Stimulated activated CD8-positive, alpha-beta memory T cell treated with anti-CD3 and anti-CD28 coated beads, Interleukin-4, amount 100 ng/mL, for 4 hours (primary cell): ENCODE measurements at regions not wholly inside any gene's neighbourhood (a gene's known extent, or its start where the extent isn't known, plus 50 kb on each side); places are given as distances from the start of the nearest gene placed in this dataset.

Source experiments
- DNase-seq, 2 donors: peaks; one replicate each; pipeline ENCODE4 v3.0.0-alpha.2; 2020; ENCODE audit warnings: low read depth in 2 of 2, low spot score in 1 of 2

- DNase-seq = no peak
These were observed 173.1 kb downstream of the NECTIN3 start for GRCh38 chr3:111244760-111245159.

DNA sequence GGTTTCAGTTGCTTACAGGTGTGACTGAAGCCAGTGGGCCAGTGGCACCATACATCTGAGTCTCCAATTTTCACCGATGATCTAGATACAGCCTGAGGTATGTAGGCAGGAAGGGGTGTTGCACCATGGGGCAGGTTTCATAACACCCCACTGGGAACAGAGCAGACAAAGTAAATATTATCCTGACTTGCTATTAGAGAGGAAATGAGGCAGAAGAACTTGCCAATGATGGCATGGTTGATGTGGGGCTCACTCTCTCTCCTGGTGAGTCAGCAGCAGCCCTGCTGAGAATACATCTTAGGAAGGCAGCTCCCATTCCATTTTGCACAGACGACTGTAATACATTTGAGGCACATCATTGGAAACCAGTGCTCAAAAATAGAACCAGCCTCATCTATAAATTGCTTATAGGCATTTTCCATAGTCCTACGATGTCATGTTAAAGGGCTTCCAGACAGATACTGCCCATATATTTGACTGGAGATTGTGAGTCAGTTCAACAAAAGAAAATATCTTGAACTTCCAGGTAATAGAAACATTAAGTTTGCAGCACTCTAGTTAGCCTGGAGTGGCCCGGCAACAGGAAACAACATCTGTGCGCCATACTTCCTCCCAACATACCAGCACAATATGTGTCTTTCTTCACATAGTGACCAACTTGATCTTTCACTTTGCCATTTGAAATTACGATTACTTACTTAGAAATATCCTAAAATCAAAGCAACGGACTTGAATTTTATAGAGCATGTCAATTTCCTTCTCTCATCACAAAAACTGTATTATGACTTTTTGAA lies 175.5 kb downstream of the NECTIN3 start:
- DNase-seq = no peak

DNA sequence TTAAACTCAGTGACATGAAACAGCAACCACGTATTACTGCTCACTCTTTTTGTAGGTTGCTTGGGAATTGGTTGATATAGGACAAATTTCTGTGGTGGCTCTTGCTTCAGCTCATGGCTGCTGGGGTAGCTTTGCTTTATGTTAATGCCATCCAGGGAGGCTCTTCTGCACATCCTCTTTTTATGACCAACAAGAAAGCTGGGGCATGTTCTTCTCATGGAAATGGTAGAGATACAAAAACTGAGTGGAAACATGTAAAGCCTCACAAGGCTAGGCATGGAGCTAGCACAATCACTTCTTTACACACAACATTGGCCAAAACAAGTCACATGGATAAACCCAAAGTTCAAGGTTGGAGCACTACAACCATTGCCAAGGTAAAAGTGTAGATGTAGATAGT lies 176.8 kb downstream of the NECTIN3 start:
- no peak for DNase-seq

GRCh38 chr3:111249421-111249820 lies 177.8 kb downstream of the NECTIN3 start:
- no peak for DNase-seq

DNA sequence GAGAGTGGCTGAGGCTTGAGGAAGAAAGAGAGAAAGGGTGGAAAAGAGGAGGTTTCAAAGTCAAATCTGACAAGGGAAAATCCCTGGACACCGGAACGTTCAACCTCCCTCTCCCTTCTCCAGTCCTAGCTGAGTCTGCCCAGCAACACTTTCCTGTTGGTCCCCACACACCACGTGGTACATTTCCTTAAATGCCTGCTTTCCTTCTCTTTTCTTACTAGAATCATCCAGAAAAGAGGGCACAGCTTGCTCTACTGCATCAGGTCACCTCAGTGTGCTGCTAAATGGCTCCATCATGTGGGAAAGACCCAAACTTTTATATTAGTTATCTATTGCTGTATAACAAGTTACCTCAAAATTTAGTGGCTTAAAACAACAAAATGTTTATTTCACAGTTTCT lies 181.2 kb downstream of the NECTIN3 start:
- no peak for DNase-seq

DNA sequence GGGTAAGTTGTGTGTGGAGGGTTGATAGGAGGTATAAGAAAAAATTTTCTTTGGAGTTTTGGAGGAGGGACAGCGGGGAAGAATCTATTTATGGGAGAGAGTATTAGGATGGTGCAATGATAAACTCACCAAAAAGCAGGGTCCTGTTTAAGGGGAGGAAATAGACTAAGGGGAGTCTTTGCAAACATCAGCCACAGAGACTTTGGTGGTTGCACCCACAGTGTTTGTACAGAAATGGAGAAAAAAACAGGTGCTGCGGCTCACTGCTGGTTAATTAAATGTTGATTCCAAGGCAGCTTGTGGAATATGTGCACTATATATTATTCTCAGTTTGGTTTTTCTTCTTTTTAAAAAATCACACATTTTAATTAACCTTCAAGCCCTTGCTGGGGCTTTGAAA lies 182.1 kb downstream of the NECTIN3 start:
- no peak for DNase-seq

- DNase-seq = no peak
These were observed 189.3 kb downstream of the NECTIN3 start for GRCh38 chr3:111260878-111261277.

- no peak for DNase-seq
These were observed 198.2 kb downstream of the NECTIN3 start for GRCh38 chr3:111269777-111270176.

DNA sequence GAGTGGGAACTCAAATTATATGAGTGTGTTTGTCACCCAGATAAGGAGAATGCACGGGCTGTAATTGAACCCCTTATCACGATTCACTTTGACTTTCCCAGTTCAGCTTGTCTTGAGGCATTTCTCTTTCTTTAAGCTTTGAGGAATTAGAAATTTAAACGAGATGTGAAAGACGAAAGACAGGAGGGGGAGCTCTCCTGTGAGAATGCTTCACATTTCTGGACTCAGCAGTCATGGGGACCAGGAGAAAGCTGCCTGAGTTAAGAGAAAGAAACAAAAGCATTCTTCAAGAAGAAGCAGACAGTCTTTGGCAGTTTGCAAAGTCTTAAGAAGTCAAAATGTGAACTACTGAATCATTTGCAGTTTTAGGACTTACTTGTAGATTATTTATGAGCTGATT lies 205.6 kb downstream of the NECTIN3 start:
- no peak for DNase-seq

GRCh38 chr3:111278959-111279358 lies 207.3 kb downstream of the NECTIN3 start:
- no peak for DNase-seq

GRCh38 chr3:111282024-111282423 lies 210.4 kb downstream of the NECTIN3 start:
- DNase-seq = no peak

DNA sequence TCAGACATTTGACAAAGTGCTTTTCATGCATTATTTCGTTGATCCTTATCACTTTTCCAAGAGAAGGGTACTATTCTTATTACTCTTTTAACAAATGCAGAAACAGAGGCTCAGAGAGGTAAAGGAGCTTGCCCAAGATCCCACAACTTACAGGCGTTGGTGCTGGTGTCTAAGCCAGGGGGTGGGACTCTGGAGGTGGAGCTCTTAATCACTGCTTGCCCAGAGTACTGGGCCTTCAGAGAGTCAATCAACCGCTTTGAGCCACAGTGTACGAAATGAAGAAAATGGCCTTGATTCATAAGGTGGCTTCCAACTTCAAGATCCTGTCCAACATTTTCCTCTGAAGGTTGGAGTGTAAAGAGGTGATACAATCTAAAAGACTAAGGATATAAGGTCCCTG lies 211.5 kb downstream of the NECTIN3 start:
- DNase-seq = no peak

- DNase-seq = no peak
These were observed 213.0 kb downstream of the NECTIN3 start for GRCh38 chr3:111284503-111285183.

GRCh38 chr3:111285184-111285538 lies 213.5 kb downstream of the NECTIN3 start:
- DNase-seq = no peak

- no peak for DNase-seq
These were observed 214.1 kb downstream of the NECTIN3 start for GRCh38 chr3:111285694-111286093.

DNA sequence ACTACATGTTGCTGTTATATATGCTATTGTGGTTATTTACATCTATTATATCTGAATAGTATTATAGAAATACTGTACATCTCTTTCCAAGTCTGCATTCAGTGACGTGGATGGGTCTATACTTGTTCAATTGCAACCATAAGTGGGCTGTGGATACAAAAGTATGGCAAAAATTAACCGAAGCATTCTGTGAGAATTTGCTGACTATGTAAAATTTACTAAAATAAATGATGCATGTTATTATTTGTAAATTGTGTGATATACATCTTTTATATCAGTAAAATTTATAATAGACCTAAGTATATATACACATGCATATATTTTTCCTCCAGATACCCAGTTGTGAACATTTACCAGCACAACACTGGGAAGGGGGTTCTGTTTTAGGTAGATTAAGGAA lies 215.1 kb downstream of the NECTIN3 start:
- no peak for DNase-seq

DNA sequence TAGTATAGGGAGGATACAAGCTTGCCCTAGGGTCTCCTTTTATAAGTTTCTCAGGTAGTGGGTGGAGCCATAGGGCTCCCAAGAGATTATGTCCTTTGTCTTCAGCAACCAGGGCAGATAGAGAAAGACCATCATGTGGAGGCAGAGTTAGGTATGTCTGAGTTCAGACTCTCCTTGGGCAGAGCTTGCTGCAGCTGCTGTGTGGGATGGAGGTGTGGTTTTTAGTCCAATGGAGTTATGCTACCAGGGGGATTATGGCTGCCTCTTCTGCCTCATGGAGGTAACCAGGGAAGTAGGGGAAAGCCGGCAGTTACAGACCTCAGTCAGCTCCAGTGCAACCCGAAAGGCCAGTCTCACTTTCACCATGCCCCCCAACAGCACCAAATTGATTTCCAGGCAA lies 220.5 kb downstream of the NECTIN3 start:
- no peak for DNase-seq

GRCh38 chr3:111299192-111299615 lies 227.6 kb downstream of the NECTIN3 start:
- no peak for DNase-seq

DNA sequence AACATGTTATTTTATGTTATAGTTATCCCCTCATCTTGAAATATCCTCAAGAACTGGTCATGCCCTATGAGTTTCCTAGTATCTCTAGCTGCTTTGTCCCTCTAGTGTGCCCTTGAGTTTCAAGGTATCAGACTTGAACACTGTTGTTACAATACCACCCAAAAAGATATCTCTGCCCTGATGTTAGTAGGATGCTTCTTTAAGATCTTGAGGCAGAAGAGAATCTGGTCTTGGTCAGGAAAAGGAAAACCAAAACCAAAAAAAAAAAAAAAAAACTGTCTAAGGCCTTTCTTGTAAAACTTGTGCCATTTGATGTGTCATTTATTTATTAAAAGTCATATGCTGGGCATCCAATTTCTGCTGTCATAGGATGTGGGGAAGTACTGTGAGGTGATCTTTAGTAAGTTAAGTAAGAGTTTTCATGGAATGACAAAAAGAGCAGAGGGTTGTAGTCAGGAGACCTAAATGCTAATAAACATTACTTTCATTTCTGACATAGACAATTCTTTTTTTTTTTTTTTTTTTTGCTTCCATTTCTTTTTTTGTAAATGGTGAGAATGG lies 229.7 kb downstream of the NECTIN3 start:
- no peak for DNase-seq

DNA sequence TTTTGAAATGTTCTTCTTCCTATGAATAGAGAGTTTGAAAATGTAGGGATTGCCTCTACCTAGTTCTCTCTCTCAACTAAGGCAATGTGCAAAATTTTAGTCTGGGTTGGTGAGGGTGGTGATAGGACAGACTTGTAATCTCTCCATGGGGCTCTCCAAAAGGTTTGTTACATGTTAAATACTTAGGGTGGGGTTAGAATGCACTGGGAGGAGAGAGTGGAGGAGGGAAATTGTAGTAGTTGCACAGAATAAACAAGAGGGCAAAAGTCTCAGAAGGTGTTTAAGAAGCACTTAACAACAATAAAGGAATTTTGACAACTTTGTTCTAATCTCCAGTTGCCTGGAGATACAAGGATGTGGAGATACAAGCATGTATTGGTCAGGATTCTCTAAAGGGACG lies 230.4 kb downstream of the NECTIN3 start:
- no peak for DNase-seq

DNA sequence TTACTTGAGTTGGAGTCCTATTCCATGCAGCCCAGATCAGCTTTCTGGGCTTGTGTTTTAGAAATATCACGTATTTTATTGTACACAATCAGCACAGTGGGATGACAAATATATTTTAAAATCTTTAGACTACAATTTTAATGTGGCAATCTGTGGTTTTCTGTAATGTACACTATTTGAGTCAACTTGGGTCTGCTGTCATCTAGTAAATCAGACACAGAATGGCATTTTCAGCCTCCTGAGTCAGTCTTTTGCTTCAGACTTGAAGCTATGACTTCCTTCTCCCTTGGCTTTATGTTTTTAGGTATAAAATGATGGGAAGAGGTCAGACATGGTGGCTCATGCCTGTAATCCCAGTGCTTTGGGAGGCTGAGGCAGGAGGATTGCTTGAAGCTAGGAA lies 232.1 kb downstream of the NECTIN3 start:
- DNase-seq = no peak

GRCh38 chr3:111307676-111308075 lies 234.3 kb upstream of the CD96 start:
- DNase-seq = no peak

- no peak for DNase-seq
These were observed 230.9 kb upstream of the CD96 start for GRCh38 chr3:111311126-111311525.
